OCI-LY1 (cell line): ENCODE measurements at regions not wholly inside any gene's neighbourhood (a gene's known extent, or its start where the extent isn't known, plus 50 kb on each side); places are given as distances from the start of the nearest gene placed in this dataset.

Experiments used
- EZH2 ChIP-seq: fragments of 200-600 bp; sonication (generic), shearing (Covaris generic); IDR thresholded peaks from 2 replicates; pipeline ENCODE4 v1.8.0; 2017; ENCODE audit warnings: borderline replicate concordance, mixed run types, mild to moderate bottlenecking, antibody characterized with exemption, low read length, moderate library complexity, mixed read lengths
- TF ChIP-seq, protein P1 (sequence below): fragments of 200-600 bp; sonication (generic), shearing (Covaris generic); IDR thresholded peaks from 2 replicates; pipeline ENCODE4 v1.5.1; 2017; ENCODE audit warnings: mild to moderate bottlenecking, antibody characterized with exemption, low read length, moderate library complexity, mixed read lengths

DNA sequence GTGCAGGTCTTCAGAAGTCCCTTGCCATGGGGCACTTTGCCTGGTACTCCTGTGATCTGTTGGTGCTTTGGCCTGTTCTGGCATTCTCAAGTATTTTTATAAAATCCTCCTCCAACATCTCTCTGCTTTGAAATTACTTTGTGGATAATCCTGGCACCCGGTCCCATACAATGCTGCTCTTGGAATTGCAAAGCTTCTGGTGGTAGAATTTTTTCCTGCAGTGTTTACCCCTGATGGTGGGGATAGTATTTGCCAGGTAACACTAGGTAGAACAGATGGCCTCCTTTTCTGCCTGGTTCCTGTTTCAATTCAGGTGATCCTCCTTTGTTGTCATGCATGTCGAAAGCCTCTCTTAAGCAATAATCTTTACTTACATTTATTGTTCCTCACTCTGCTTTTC, 109.8 kb upstream of the ATP10B start:
- TF ChIP-seq, protein P1, sequence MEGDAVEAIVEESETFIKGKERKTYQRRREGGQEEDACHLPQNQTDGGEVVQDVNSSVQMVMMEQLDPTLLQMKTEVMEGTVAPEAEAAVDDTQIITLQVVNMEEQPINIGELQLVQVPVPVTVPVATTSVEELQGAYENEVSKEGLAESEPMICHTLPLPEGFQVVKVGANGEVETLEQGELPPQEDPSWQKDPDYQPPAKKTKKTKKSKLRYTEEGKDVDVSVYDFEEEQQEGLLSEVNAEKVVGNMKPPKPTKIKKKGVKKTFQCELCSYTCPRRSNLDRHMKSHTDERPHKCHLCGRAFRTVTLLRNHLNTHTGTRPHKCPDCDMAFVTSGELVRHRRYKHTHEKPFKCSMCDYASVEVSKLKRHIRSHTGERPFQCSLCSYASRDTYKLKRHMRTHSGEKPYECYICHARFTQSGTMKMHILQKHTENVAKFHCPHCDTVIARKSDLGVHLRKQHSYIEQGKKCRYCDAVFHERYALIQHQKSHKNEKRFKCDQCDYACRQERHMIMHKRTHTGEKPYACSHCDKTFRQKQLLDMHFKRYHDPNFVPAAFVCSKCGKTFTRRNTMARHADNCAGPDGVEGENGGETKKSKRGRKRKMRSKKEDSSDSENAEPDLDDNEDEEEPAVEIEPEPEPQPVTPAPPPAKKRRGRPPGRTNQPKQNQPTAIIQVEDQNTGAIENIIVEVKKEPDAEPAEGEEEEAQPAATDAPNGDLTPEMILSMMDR, result no peak
- no peak for TF ChIP-seq EZH2
